GM23338 (cell line): ENCODE measurements at regions not wholly inside any gene's neighbourhood (a gene's known extent, or its start where the extent isn't known, plus 50 kb on each side); places are given as distances from the start of the nearest gene placed in this dataset.

ENCODE experiments used
- CTCF ChIP-seq, 2 experiments: fragments of 200-600 bp in 1 of 2; sonication (generic) in 1 of 2; conservative IDR thresholded peaks; 2 replicates each; pipeline versions ENCODE4 v1.5.1 to v1.6.1; 2016 to 2017; ENCODE audit warnings: antibody characterized with exemption in 2 of 2, low read depth in 2 of 2, mild to moderate bottlenecking in 2 of 2, moderate library complexity in 1 of 2
- ETS1 ChIP-seq: IDR thresholded peaks from 2 replicates; pipeline ENCODE4 v1.6.1; 2016; ENCODE audit warnings: antibody characterized with exemption
- EZH2 ChIP-seq: fragments of 200-600 bp; sonication (generic); IDR thresholded peaks from one replicate; pipeline ENCODE4 v1.8.0; 2017; ENCODE audit warnings: antibody characterized with exemption, mild to moderate bottlenecking, low read depth; ENCODE audit not compliant: unreplicated experiment
- EZH2phosphoT487 ChIP-seq: fragments of 200-600 bp; sonication (generic); IDR thresholded peaks from one replicate; pipeline ENCODE4 v1.8.1; 2018; ENCODE audit warnings: antibody characterized with exemption; ENCODE audit not compliant: unreplicated experiment
- POLR2AphosphoS5 ChIP-seq: IDR thresholded peaks from 2 replicates; pipeline ENCODE4 v1.6.1; 2016; ENCODE audit warnings: antibody characterized with exemption, low read depth
- REST ChIP-seq: IDR thresholded peaks from one replicate; pipeline ENCODE4 v1.6.1; 2018; ENCODE audit warnings: antibody characterized with exemption; ENCODE audit not compliant: unreplicated experiment

- TF ChIP-seq REST (no peak), CTCF (conservative IDR thresholded peaks at IDR 0.05; ENCODE audit: low read depth in 2 of 2) (0 out of 4 replicates have a peak, but pooled peaks of 1 of the 2 experiments have one; percentile 15), POLR2AphosphoS5 (no peak), ETS1 (no peak), EZH2 (no peak), EZH2phosphoT487 (no peak)
Observed at GRCh38 chr12:69108037-69108436, 131.3 kb upstream of the CPSF6 start.
